ENCODE measurements at regions not wholly inside any gene's neighbourhood (a gene's known extent, or its start where the extent isn't known, plus 50 kb on each side); places are given as distances from the start of the nearest gene placed in this dataset.

DNA sequence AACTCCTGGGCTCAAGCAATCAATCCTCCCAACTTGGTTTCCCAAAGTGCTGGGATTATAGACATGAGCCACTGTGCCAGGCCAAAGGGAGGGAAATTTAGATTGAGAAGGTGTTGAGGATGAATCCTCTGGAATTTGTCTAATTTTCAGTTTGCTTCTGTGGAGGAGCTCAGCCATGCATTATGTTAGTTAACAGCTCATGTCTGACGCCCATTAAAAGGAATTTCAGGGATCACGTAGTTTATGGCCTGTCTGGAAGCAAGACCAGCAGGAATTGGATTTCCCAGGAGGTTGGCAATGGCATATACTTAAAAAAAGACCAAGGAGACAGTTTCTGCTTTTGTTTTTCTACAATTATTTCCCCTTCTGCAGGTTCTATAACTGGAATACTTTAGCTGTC is 165.7 kb downstream of the OTUD1 start:
- Mint-ChIP-seq H3K9me3 (ENCODE audit: unreplicated experiment) (peaks cover under 1% of the 10 kb centered on the region), H3K4me3 (ENCODE audit: unreplicated experiment) (no peak overlapping the region), H3K36me3 (ENCODE audit: low read depth, unreplicated experiment) (no peaks in the 10 kb centered on the region), H3K27ac (ENCODE audit: unreplicated experiment) (no peak overlapping the region), H3K4me1 (ENCODE audit: low read depth, unreplicated experiment) (no peaks in the 10 kb centered on the region), H3K27me3 (ENCODE audit: low read depth, unreplicated experiment) (peaks cover 2% of the 10 kb centered on the region)
- Histone ChIP-seq H3K27ac (ENCODE audit: low read depth, low read length) (no peak overlapping the region), H3K79me2 (ENCODE audit: insufficient read depth, low read length) (no peaks in the 10 kb centered on the region), H3K9me3 (ENCODE audit: insufficient read depth, low read depth, low read length) (no peaks in the 10 kb centered on the region), H3K4me2 (ENCODE audit: low read length) (no peak overlapping the region), H3K36me3 (ENCODE audit: insufficient read depth, low read length) (no peaks in the 10 kb centered on the region), H3K4me3 (ENCODE audit: insufficient read depth, low read depth, low read length) (no peak overlapping the region), H3K27me3 (ENCODE audit: insufficient read depth, low read length) (no peaks in the 10 kb centered on the region), H4K20me1 (ENCODE audit: insufficient read depth, low read length) (no peaks in the 10 kb centered on the region), H3K9ac (ENCODE audit: low read length) (no peak overlapping the region), H2AFZ (ENCODE audit: low read depth, low read length) (no peak overlapping the region), H3K4me1 (ENCODE audit: insufficient read depth, low read length) (no peaks in the 10 kb centered on the region)
- no peak for FAIRE-seq
- no peak for TF ChIP-seq EZH2 (IDR thresholded peaks at IDR 0.05; ENCODE audit: insufficient read depth, low read length)
- TF ChIP-seq CTCF (IDR thresholded peaks at IDR 0.05; ENCODE audit: insufficient read depth, low read depth, low read length): no peak
- no peak for DNase-seq (ENCODE audit: low read depth)

- H3K27ac ChIP-seq (ENCODE audit: low read depth, low read length): no peak overlapping the region
- no peaks in the 10 kb centered on the region for H4K20me1 ChIP-seq (ENCODE audit: insufficient read depth, low read length)
- no peaks in the 10 kb centered on the region for H3K79me2 ChIP-seq (ENCODE audit: insufficient read depth, low read length)
- no peak for TF ChIP-seq EZH2 (IDR thresholded peaks at IDR 0.05; ENCODE audit: insufficient read depth, low read length)
- TF ChIP-seq CTCF (IDR thresholded peaks at IDR 0.05; ENCODE audit: insufficient read depth, low read depth, low read length): no peak
- Mint-ChIP-seq H3K36me3 (ENCODE audit: low read depth, unreplicated experiment) (no peaks in the 10 kb centered on the region), H3K27ac (ENCODE audit: unreplicated experiment) (no peak overlapping the region), H3K4me3 (ENCODE audit: unreplicated experiment) (no peak overlapping the region), H3K9me3 (ENCODE audit: unreplicated experiment) (no peaks in the 10 kb centered on the region), H3K4me1 (ENCODE audit: low read depth, unreplicated experiment) (no peaks in the 10 kb centered on the region), H3K27me3 (ENCODE audit: low read depth, unreplicated experiment) (peaks cover 2% of the 10 kb centered on the region)
- H3K4me2 ChIP-seq (ENCODE audit: low read length): no peak overlapping the region
- DNase-seq (ENCODE audit: low read depth): no peak
- FAIRE-seq: no peak
- no peak overlapping the region for H3K9ac ChIP-seq (ENCODE audit: low read length)
- H3K4me1 ChIP-seq (ENCODE audit: insufficient read depth, low read length): no peaks in the 10 kb centered on the region
- no peaks in the 10 kb centered on the region for H3K36me3 ChIP-seq (ENCODE audit: insufficient read depth, low read length)
- no peak overlapping the region for H2AFZ ChIP-seq (ENCODE audit: low read depth, low read length)
- H3K4me3 ChIP-seq (ENCODE audit: insufficient read depth, low read depth, low read length): no peak overlapping the region
- H3K27me3 ChIP-seq (ENCODE audit: insufficient read depth, low read length): no peaks in the 10 kb centered on the region
- no peaks in the 10 kb centered on the region for H3K9me3 ChIP-seq (ENCODE audit: insufficient read depth, low read depth, low read length)
Observed at GRCh38 chr10:23606456-23606855, 167.6 kb downstream of the OTUD1 start.

DNA sequence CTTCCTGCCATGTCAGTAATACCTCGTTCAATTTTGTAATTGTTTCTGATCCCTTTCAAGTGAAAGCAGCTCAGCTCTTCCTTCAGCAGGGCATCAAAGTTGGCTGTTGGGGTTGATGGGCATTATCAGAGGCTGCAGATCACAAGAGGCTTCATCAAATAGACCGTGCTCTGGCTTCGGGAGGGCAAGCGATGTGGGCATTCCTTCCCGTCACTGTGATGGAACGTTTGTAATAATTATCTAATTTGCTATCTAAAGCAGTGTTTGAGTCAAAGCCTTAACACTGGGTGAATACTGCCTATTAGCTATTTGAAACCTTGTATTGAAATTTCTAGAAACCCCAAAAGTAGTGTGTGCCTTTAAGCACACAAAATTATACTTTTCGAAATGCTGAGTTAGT is 170.1 kb downstream of the OTUD1 start:
- Histone ChIP-seq H3K4me1 (ENCODE audit: insufficient read depth, low read length) (no peaks in the 10 kb centered on the region), H3K79me2 (ENCODE audit: insufficient read depth, low read length) (no peaks in the 10 kb centered on the region), H4K20me1 (ENCODE audit: insufficient read depth, low read length) (no peaks in the 10 kb centered on the region), H3K27ac (ENCODE audit: low read depth, low read length) (no peak overlapping the region), H3K4me2 (ENCODE audit: low read length) (no peak overlapping the region), H3K4me3 (ENCODE audit: insufficient read depth, low read depth, low read length) (no peak overlapping the region), H3K9me3 (ENCODE audit: insufficient read depth, low read depth, low read length) (no peaks in the 10 kb centered on the region), H3K27me3 (ENCODE audit: insufficient read depth, low read length) (no peaks in the 10 kb centered on the region), H2AFZ (ENCODE audit: low read depth, low read length) (no peak overlapping the region), H3K9ac (ENCODE audit: low read length) (no peak overlapping the region), H3K36me3 (ENCODE audit: insufficient read depth, low read length) (no peaks in the 10 kb centered on the region)
- DNase-seq (ENCODE audit: low read depth): no peak
- Mint-ChIP-seq H3K27me3 (ENCODE audit: low read depth, unreplicated experiment) (peaks cover 2% of the 10 kb centered on the region), H3K4me3 (ENCODE audit: unreplicated experiment) (no peak overlapping the region), H3K36me3 (ENCODE audit: low read depth, unreplicated experiment) (no peaks in the 10 kb centered on the region), H3K27ac (ENCODE audit: unreplicated experiment) (no peak overlapping the region), H3K9me3 (ENCODE audit: unreplicated experiment) (no peaks in the 10 kb centered on the region), H3K4me1 (ENCODE audit: low read depth, unreplicated experiment) (no peaks in the 10 kb centered on the region)
- no peak for FAIRE-seq
- TF ChIP-seq CTCF (IDR thresholded peaks at IDR 0.05; ENCODE audit: insufficient read depth, low read depth, low read length): no peak
- no peak for TF ChIP-seq EZH2 (IDR thresholded peaks at IDR 0.05; ENCODE audit: insufficient read depth, low read length)

Data from astrocyte (in vitro differentiated cells and primary cell).